HepG2 (cell line): ENCODE measurements at regions not wholly inside any gene's neighbourhood (a gene's known extent, or its start where the extent isn't known, plus 50 kb on each side); places are given as distances from the start of the nearest gene placed in this dataset.

Experiments used
- CTCF ChIP-seq: sonication (generic); formaldehyde crosslinking; IDR thresholded peaks from 2 replicates; pipeline ENCODE4 v1.5.0; 2020; ENCODE audit warnings: mild to moderate bottlenecking, missing genetic modification reagents, moderate library complexity
- DPF2 ChIP-seq: sonication (generic); formaldehyde crosslinking; IDR thresholded peaks from 2 replicates; pipeline ENCODE4 v1.4.0; 2020; ENCODE audit warnings: mild to moderate bottlenecking, low read depth, missing genetic modification reagents, borderline replicate concordance
- EZH2 ChIP-seq: conservative IDR thresholded peaks from 2 replicates; pipeline ENCODE4 v1.6.1; 2012; ENCODE audit warnings: mild to moderate bottlenecking, low read depth, low read length, moderate library complexity
- FOXA1 ChIP-seq, 2 experiments: fragments of 450-650 bp in 1 of 2; sonication (generic) in 1 of 2; formaldehyde crosslinking in 1 of 2; IDR thresholded peaks; 2 replicates each; pipeline versions ENCODE4 v1.4.0 to v1.6.1; 2016 to 2020; ENCODE audit warnings: missing genetic modification reagents in 1 of 2
- KAT8 ChIP-seq: IDR thresholded peaks from 2 replicates; pipeline ENCODE4 v1.6.1; 2016; ENCODE audit warnings: missing genetic modification reagents, missing compliant biosample characterization
- NR3C1 ChIP-seq: sonication (generic); formaldehyde crosslinking; IDR thresholded peaks from 2 replicates; pipeline ENCODE4 v1.4.0; 2020; ENCODE audit warnings: missing genetic modification reagents
- POLR2A ChIP-seq, 2 experiments: IDR thresholded peaks; 2 replicates each; pipeline ENCODE4 v1.6.1; 2011; ENCODE audit warnings: low read depth in 2 of 2, low read length in 2 of 2, mild to moderate bottlenecking in 1 of 2, moderate library complexity in 1 of 2; ENCODE audit not compliant: insufficient read depth in 1 of 2
- ZBTB4 ChIP-seq: sonication (generic); formaldehyde crosslinking; IDR thresholded peaks from 2 replicates; pipeline ENCODE4 v1.4.0; 2020; ENCODE audit warnings: missing genetic modification reagents, mild to moderate bottlenecking, borderline replicate concordance

GRCh38 chr15:69871511-69872134 is 226.1 kb downstream of the TLE3 start:
- TF ChIP-seq NR3C1 (CRISPR knock-in tag) (no peak), EZH2 (no peak), FOXA1 (IDR thresholded peaks at IDR 0.05) (no peak), FOXA1 (CRISPR knock-in tag; IDR thresholded peaks at IDR 0.05) (no peak), ZBTB4 (CRISPR knock-in tag) (no peak), DPF2 (CRISPR knock-in tag) (no peak), KAT8 (CRISPR knock-in tag) (no peak), CTCF (CRISPR knock-in tag) (no peak), POLR2A (IDR thresholded peaks at IDR 0.05; ENCODE audit: insufficient read depth in 1 of 2, low read depth in 2 of 2, low read length in 2 of 2) (no peak)
